NCI-H2227 (cell line): ENCODE measurements at regions not wholly inside any gene's neighbourhood (a gene's known extent, or its start where the extent isn't known, plus 50 kb on each side); places are given as distances from the start of the nearest gene placed in this dataset.

Experiments
- DNase-seq: peaks from one replicate; lab custom pipeline; 2025; ENCODE audit not compliant: unreplicated experiment; lab: John Stamatoyannopoulos, UW

GRCh38 chr13:40235160-40235796 lies 431.2 kb downstream of the FOXO1 start:
- DNase-seq: no peak

DNA sequence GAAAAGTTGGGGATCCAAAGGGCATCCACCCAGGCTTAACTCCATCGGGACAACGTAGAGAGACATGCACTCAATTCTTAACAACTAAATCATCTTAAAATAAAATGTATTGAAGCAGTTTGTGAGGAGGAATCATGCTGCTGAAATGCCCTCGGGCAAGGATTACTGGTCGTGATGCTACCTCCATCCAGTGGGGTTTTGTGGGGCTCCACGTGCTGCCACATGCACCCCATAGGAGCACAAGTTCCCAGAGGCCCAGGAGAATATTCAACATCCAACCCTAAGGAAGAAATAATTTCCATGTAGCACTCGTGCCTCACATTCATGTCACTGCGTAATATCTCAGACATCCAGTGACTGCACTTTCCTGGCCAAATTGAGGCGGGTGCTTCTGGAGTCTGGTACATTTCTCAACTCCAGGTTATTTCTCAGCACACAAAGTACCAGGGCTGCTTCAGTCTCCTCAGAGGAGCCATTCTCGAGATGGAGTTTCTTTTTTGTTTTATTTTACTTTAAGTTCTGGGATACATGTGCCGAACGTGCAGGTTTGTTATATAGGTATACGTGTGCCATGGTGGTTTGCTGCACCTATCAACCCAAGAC lies 429.8 kb downstream of the FOXO1 start:
- no peak for DNase-seq

DNA sequence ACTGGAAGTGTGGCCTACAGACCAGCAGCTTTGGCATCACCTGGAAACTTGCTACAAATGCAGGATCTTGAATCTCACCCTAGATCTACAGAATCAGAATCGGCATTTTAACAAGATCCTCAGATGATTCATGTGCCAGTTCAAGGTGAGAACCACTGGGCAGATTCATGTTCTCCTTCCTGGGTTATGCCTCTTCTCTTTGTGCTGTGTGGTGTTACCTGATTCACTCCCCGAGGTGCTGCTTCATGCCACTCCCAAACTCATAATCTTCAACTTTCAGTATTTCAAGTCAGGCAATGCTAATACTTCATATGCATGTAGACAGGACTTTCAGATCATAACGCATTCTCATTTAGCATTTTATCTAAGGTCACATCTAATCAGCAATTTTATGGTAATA lies 427.7 kb downstream of the FOXO1 start:
- DNase-seq: no peak

GRCh38 chr13:40240293-40240692 lies 426.1 kb downstream of the FOXO1 start:
- no peak for DNase-seq

DNA sequence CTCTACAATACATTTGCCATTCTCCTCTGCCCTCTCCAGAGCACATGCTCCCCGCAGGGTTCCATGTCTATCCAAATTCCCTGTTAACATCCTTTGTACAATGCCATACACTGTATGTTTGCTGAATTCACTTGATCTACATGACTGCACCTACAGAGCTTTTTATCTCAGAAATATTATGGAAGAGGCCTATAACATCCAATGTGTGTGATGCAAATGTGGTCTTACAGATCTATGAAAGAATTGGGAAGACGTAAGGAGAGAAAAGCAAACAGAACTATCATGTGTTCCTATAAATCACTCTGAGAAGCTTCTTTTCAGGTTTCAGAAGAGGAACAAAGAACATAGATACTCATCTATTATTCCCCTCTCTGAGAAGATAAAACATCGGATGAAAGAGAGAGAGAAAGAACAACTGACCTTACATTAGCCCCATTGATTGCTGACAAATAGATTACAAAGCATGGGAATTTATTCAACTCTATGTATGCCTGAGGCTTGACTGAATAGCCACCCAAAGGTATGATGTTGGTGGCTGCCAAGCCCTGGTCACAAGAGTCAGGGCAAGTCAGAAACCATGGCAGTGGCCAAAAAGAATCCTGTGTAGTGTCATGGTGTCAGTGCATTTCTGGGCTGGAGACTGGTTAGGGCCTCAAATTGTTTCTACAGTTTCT lies 425.2 kb downstream of the FOXO1 start:
- no peak for DNase-seq

- no peak for DNase-seq
Observed at GRCh38 chr13:40243047-40243446, 423.4 kb downstream of the FOXO1 start.

GRCh38 chr13:40243982-40244381 lies 422.5 kb downstream of the FOXO1 start:
- no peak for DNase-seq

DNA sequence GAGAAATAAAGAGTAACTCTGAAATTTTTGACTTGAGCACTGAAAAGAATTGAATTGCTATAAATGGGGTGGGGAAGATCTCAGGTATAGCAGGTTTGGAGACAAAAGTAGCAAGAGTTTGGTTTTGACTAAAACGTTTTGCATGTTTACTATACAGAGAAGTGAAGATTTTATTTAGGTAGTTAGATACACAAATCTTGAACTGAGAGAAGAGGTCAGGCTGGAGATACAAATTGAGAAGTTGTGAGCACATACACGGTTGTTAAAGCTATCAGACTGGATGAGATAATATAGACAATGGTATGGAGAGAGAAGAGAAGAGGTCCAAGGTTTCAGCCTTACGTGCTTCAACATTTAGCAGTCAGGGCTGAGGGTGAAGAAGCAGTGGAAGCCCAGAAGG lies 420.9 kb downstream of the FOXO1 start:
- no peak for DNase-seq

DNA sequence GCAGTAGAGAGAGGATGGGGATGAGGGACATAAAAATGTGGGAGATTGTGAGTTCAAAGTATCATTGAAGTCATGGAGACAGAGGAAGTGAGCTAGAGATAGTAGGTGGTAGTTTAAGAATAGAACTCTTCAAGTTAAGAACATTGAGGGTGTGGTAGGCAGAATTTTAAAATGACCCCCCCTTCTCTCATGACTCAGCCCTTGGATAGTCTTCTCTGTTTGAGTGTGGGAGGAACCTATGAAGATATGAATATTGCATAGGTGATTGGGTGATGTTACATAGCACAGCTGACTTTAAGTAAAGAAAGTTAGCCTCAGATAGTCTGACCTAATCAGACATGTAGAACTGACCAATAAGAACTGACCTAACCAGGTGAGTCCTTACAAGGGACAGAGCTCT lies 418.6 kb downstream of the FOXO1 start:
- no peak for DNase-seq

DNA sequence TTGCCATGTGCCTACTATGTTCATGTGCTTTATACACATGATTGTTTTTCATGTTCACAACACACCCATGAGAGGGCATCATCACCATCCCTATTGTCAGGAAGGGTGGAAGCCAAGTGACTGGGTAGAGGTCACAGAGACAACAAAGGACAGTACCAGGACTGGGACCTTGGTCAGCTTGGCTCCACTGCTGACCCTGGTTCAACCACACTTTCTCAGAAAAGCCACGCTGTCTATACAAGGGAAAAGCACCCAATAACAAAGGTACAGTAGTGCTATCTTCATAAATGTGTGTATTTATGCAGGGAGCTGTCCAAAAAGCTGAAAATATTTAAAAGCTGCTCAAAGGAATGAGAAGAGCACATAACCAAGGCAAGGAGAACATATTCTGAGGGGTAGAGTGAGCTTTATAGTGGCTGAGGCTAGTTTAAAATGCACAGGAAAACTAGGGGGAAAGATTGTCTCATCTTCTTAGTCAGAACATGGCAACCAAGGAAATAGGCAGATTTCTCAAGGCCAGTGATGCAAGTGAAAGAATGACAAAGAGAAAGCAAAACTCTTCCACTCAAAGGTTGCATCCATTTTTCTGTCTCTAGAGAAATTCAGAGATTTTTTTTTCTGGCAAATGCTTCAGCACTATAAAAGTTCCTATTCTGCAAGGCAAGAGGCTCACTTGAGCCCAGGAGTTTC lies 415.0 kb downstream of the FOXO1 start:
- no peak for DNase-seq

- no peak for DNase-seq
Observed at GRCh38 chr13:40252241-40252640, 414.2 kb downstream of the FOXO1 start.

DNA sequence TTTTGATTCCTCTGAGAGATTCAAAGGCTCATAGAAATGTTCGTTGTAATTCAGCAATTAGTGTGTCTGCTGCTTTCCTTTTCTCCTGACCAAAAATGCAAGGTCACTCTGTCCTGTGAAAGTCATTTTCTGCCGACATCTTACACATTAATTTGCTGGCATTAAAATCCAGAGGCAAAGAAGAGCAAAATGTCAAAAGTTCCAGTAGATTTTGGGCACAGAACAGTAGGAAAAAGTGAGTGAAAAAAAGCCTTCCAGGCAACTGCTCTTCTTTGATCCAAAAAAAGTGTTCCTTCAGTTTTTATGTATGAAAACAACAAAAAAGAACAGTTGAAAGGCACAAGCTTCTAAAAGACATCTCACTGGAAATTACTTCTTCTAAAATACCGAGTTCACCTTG lies 413.8 kb downstream of the FOXO1 start:
- no peak for DNase-seq

DNA sequence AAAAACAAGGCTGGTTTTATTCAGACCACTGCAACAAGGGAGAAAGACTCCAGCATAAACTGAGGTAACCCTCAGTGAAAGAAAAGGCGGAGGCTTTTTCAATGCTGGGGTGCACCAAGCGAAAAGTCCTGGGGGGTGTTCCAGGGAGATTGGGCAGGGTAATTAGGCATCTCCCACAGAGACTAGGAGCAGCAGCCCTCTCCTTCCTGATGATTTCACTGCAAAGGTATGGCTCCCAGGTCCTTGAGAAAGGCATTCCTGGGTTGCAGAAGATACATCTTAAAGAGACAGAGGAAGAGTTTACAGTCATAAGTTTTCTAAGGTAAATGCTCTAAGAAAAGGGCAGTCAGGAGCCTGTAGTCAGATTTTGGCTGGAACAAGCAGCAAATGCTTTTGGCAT lies 412.0 kb downstream of the FOXO1 start:
- no peak for DNase-seq

DNA sequence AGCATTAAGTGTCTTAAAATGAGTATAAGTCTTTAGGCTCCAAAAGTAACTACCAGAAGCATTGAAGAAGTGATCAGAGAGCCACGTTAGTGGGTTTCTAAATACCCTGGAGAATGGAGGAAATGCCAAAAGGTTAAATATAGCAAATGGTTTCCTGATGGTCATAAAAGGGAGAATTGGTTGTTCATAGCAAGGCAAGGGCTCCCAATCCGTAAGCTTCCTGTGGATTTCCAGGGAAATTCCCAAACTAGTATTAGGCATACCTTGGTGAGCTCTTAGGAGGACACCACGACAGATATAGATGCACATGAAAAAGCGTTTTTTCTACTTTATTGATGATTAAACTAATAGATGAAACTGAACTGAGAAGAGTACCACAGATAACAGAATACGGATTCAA lies 410.9 kb downstream of the FOXO1 start:
- no peak for DNase-seq

DNA sequence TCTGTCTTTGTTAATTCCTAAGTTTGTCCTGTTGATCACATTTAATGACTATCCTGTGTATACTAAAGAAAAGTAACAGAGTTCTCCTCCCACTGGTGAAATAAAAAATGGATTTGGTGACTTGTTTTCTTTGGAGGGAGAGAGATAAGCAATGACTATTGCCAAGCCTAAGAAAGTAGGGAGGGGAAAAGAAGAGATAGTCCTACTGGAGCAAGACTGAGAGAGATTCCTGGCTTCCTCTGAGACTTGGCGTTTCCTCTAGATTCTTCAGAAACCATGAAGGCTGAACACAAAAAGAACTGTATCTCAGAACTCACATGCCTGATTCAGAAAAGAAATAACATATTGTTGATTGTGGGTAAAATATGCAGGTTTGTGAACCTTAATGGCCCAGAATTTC lies 406.5 kb downstream of the FOXO1 start:
- no peak for DNase-seq

- DNase-seq: no peak
Observed at GRCh38 chr13:40261336-40261735, 405.1 kb downstream of the FOXO1 start.

GRCh38 chr13:40261947-40262346 lies 404.5 kb downstream of the FOXO1 start:
- DNase-seq: no peak

- no peak for DNase-seq
Observed at GRCh38 chr13:40269086-40269485, 397.4 kb downstream of the FOXO1 start.

DNA sequence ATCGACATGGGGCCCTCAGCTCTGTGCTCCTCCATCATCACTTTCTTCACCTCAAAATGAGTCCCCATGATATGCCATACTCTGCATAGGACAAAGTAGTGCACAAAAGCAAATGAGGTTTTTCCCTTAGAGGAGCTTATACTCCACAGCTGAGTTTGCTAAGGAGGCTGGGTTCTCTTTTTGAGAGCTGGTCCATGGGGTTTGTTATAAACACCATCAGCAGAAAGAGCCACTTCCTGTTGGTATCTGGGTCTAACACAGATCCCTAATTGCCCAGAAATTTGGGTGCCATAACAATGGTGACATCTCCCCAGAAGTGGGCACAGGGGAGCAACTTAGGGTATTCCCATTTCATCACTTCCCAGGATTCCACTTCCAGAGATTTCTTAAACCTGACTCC lies 395.7 kb downstream of the FOXO1 start:
- no peak for DNase-seq

DNA sequence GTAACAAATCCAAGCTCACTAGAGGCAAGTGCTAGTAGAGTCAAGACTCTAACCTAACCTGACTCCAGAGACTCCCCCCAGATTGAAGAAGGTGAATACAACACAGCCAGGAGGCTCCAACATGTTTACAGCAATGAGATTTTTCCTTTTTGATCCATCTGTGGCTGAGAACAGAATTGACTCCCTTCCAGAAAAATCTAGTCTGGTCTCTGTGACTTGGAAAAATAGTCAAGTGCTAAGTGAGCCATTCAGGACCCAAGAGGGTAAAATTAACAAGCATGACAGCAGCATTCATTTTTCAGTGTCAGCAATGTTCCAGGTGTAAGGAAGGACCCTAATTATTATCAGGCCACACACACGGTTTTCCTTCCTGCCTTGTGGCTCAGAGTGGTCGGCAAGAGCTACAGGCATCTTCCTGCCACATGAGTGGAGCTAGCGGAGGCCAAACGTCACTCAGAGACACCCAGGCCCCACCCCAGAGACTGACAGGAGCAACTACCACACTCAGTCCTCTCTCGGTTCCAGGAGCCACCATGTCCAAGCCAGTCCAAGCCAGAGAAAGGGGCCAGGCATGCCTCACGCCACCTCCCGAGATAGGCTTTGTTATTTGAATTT lies 395.1 kb downstream of the FOXO1 start:
- DNase-seq: no peak

- DNase-seq: no peak
Observed at GRCh38 chr13:40271931-40272775, 394.3 kb downstream of the FOXO1 start.
